ENCODE measurements at regions not wholly inside any gene's neighbourhood (a gene's known extent, or its start where the extent isn't known, plus 50 kb on each side); places are given as distances from the start of the nearest gene placed in this dataset.
A peak's percentile ranks its signal among the peaks of the same experiment; 100 is the strongest.

GRCh38 chr13:44278166-44278565 lies 95.5 kb upstream of the SERP2 start:
- intact Hi-C loops (cut with DNase I), result no loop called here
- DNase-seq (no peak), ATAC-seq (no peak)
- Histone ChIP-seq H3K27ac (peak overlapping the region; percentile 33), H3K4me3 (no peak overlapping the region), H3K4me1 (peaks cover 30% of the 10 kb centered on the region), H3K9me3 (no peaks in the 10 kb centered on the region), H3K36me3 (no peaks in the 10 kb centered on the region), H3K27me3 (ENCODE audit: low read depth) (no peaks in the 10 kb centered on the region)
- TF ChIP-seq CTCF (IDR thresholded peaks at IDR 0.05), result no peak

- Histone ChIP-seq H3K27ac (no peak overlapping the region), H3K36me3 (no peaks in the 10 kb centered on the region), H3K4me1 (peaks cover 15% of the 10 kb centered on the region), H3K9me3 (no peaks in the 10 kb centered on the region), H3K27me3 (ENCODE audit: low read depth) (no peaks in the 10 kb centered on the region), H3K4me3 (no peak overlapping the region)
- intact Hi-C loops (cut with DNase I), result no loop called here
- DNase-seq (no peak), ATAC-seq (no peak)
- no peak for TF ChIP-seq CTCF (IDR thresholded peaks at IDR 0.05)
Measured at GRCh38 chr13:44280456-44280855, 93.2 kb upstream of the SERP2 start.

- no peaks in the 10 kb centered on the region for H3K9me3 ChIP-seq
- no peak for TF ChIP-seq CTCF (IDR thresholded peaks at IDR 0.05)
- intact Hi-C loops (cut with DNase I), result no loop called here
- no peak overlapping the region for H3K4me3 ChIP-seq
- H3K36me3 ChIP-seq, result no peaks in the 10 kb centered on the region
- no peak for DNase-seq
- peaks cover 10% of the 10 kb centered on the region for H3K4me1 ChIP-seq
- H3K27ac ChIP-seq, result no peak overlapping the region
- ATAC-seq, result no peak
- no peaks in the 10 kb centered on the region for H3K27me3 ChIP-seq (ENCODE audit: low read depth)
Measured at GRCh38 chr13:44281252-44282000, 92.2 kb upstream of the SERP2 start.

GRCh38 chr13:44283600-44283999 lies 90.0 kb upstream of the SERP2 start:
- DNase-seq, result no peak
- intact Hi-C loops (cut with DNase I), result no loop called here
- no peaks in the 10 kb centered on the region for H3K9me3 ChIP-seq
- TF ChIP-seq CTCF (IDR thresholded peaks at IDR 0.05), result no peak
- no peak for ATAC-seq
- H3K27ac ChIP-seq, result no peak overlapping the region
- H3K36me3 ChIP-seq, result no peaks in the 10 kb centered on the region
- peaks cover under 1% of the 10 kb centered on the region for H3K4me1 ChIP-seq
- H3K27me3 ChIP-seq (ENCODE audit: low read depth), result no peaks in the 10 kb centered on the region
- H3K4me3 ChIP-seq, result no peak overlapping the region

- DNase-seq (no peak), ATAC-seq (no peak)
- TF ChIP-seq CTCF (IDR thresholded peaks at IDR 0.05), result no peak
- intact Hi-C loops (cut with DNase I), result no loop called here
- no peak overlapping the region for H3K27ac ChIP-seq
- H3K36me3 ChIP-seq, result no peaks in the 10 kb centered on the region
- H3K4me3 ChIP-seq, result no peak overlapping the region
- no peaks in the 10 kb centered on the region for H3K27me3 ChIP-seq (ENCODE audit: low read depth)
- H3K9me3 ChIP-seq, result no peaks in the 10 kb centered on the region
- H3K4me1 ChIP-seq, result no peaks in the 10 kb centered on the region
Measured at GRCh38 chr13:44287958-44288357, 85.7 kb upstream of the SERP2 start.

Measured in lower lobe of right lung (tissue), 2 donors.